H1 (cell line): ENCODE measurements at regions not wholly inside any gene's neighbourhood (a gene's known extent, or its start where the extent isn't known, plus 50 kb on each side); places are given as distances from the start of the nearest gene placed in this dataset.
A peak's percentile ranks its signal among the peaks of the same experiment; 100 is the strongest.

Experiments used
- CTCF ChIA-PET: fragments of 300-600 bp; sonication (Branson Sonifier 250); formaldehyde crosslinking; loops from one replicate; lab custom pipeline; 2021; ENCODE audit not compliant: partially characterized antibody; lab: Charles Lee
- POLR2A ChIA-PET: fragments of 300-600 bp; sonication (Branson Sonifier 250); formaldehyde crosslinking; loops from one replicate; lab custom pipeline; 2021; ENCODE audit warnings: inconsistent platforms; ENCODE audit not compliant: partially characterized antibody; lab: Charles Lee
- DNase-seq, 2 experiments: peaks; one replicate each; pipeline versions ENCODE4 v3.0.0 to v3.0.0-alpha.2; 2010 to 2022; ENCODE audit warnings: low spot score in 2 of 2, low read depth in 1 of 2, mixed read lengths in 1 of 2
- FAIRE-seq: peaks from 2 replicates; lab custom pipeline; 2011; peaks lifted over from hg19 to GRCh38; lab: Jason Lieb, UNC
- H2AFZ ChIP-seq: 2 replicates; pipeline ENCODE4 v1.8.1; 2012; ENCODE audit warnings: low read length, inconsistent platforms
- H2AK5ac ChIP-seq: 2 replicates; pipeline ENCODE4 v1.6.1; 2013; ENCODE audit warnings: low read depth, low read length
- H2BK120ac ChIP-seq: replicated peaks from 2 replicates; pipeline ENCODE3; 2013; ENCODE audit warnings: low read depth, low read length, inconsistent platforms
- H2BK12ac ChIP-seq: 2 replicates; pipeline ENCODE4 v1.6.1; 2013; ENCODE audit warnings: low read depth, low read length
- H2BK15ac ChIP-seq: 2 replicates; pipeline ENCODE4 v1.6.1; 2013; ENCODE audit warnings: low read length
- H2BK20ac ChIP-seq: 2 replicates; pipeline ENCODE4 v1.6.1; 2013; ENCODE audit warnings: low read length
- H2BK5ac ChIP-seq: 2 replicates; pipeline ENCODE4 v1.6.1; 2013; ENCODE audit warnings: low read depth, low read length
- H3K14ac ChIP-seq: 2 replicates; pipeline ENCODE4 v1.6.1; 2013; ENCODE audit warnings: inconsistent platforms; ENCODE audit not compliant: insufficient read length
- H3K18ac ChIP-seq: 2 replicates; pipeline ENCODE4 v1.6.1; 2013; ENCODE audit warnings: low read length; ENCODE audit errors: extremely low read depth
- H3K23ac ChIP-seq: 2 replicates; pipeline ENCODE4 v1.6.1; 2013; ENCODE audit warnings: inconsistent platforms; ENCODE audit not compliant: insufficient read length
- H3K23me2 ChIP-seq: 2 replicates; pipeline ENCODE4 v1.6.1; 2013; ENCODE audit warnings: low read depth, low read length
- H3K27ac ChIP-seq: 2 replicates; pipeline ENCODE4 v1.6.1; 2011; ENCODE audit warnings: low read depth, low read length, inconsistent platforms
- H3K27me3 ChIP-seq, 4 experiments: replicated peaks in 1 of 4; 1 replicate in 1 of 4; 2 replicates in 3 of 4; pipeline versions ENCODE4 v1.6.1 to v1.8.1; 2011 to 2013; ENCODE audit warnings: low read length in 3 of 4, mild to moderate bottlenecking in 3 of 4, inconsistent platforms in 2 of 4, mixed read lengths in 2 of 4, moderate library complexity in 1 of 4; ENCODE audit not compliant: control insufficient read depth in 3 of 4, insufficient read depth in 3 of 4; ENCODE audit errors: extremely low read depth in 1 of 4
- H3K36me3 ChIP-seq, 4 experiments: 2 replicates each; pipeline versions ENCODE4 v1.6.1 to v1.8.1; 2011 to 2013; ENCODE audit warnings: mild to moderate bottlenecking in 4 of 4, low read length in 3 of 4, moderate library complexity in 2 of 4, control low read depth in 1 of 4, inconsistent platforms in 1 of 4; ENCODE audit not compliant: insufficient read depth in 4 of 4, control insufficient read depth in 2 of 4
- H3K4ac ChIP-seq: replicated peaks from 2 replicates; pipeline ENCODE3; 2013; ENCODE audit warnings: low read length, low read depth, mixed read lengths, inconsistent platforms; ENCODE audit not compliant: insufficient read length
- H3K4me1 ChIP-seq, 4 experiments: replicated peaks in 1 of 4; 1 replicate in 1 of 4; 2 replicates in 3 of 4; pipeline versions ENCODE4 v1.6.1 to v1.8.1; 2011 to 2013; ENCODE audit warnings: low read length in 3 of 4, inconsistent platforms in 2 of 4, mixed read lengths in 1 of 4; ENCODE audit not compliant: insufficient read depth in 4 of 4, control insufficient read depth in 3 of 4
- H3K4me2 ChIP-seq, 2 experiments: 2 replicates each; pipeline versions ENCODE4 v1.6.1 to v1.8.1; 2011 to 2013; ENCODE audit warnings: low read depth in 2 of 2, low read length in 2 of 2, control low read depth in 1 of 2, inconsistent platforms in 1 of 2, mild to moderate bottlenecking in 1 of 2; ENCODE audit not compliant: insufficient read depth in 1 of 2
- H3K4me3 ChIP-seq, 4 experiments: fragments of 200-600, 300-600 bp in 1 of 4; sonication (generic), shearing (Covaris generic), sonication (Bioruptor Twin) in 1 of 4; 2 replicates each; pipeline versions ENCODE4 v1.5.1 to v1.8.1; 2011 to 2016; ENCODE audit warnings: low read length in 4 of 4, low read depth in 3 of 4, control low read depth in 2 of 4, inconsistent platforms in 2 of 4, mild to moderate bottlenecking in 2 of 4, mixed read lengths in 1 of 4, moderate library complexity in 1 of 4; ENCODE audit not compliant: insufficient read depth in 2 of 4; ENCODE audit errors: extremely low read depth in 1 of 4
- H3K56ac ChIP-seq: replicated peaks from 2 replicates; pipeline ENCODE3; 2013; ENCODE audit warnings: low read depth, mild to moderate bottlenecking, mixed read lengths, low read length, inconsistent platforms; ENCODE audit not compliant: insufficient read length
- H3K79me1 ChIP-seq: 2 replicates; pipeline ENCODE4 v1.6.1; 2013; ENCODE audit warnings: low read depth, low read length, control low read depth
- H3K79me2 ChIP-seq, 2 experiments: 2 replicates each; pipeline versions ENCODE4 v1.6.1 to v1.8.1; 2012 to 2013; ENCODE audit warnings: low read length in 2 of 2, mild to moderate bottlenecking in 2 of 2, inconsistent platforms in 1 of 2; ENCODE audit not compliant: insufficient read depth in 2 of 2, control insufficient read depth in 1 of 2
- H3K9ac ChIP-seq, 4 experiments: replicated peaks in 1 of 4; 1 replicate in 1 of 4; 2 replicates in 3 of 4; pipeline versions ENCODE4 v1.6.1 to v1.8.1; 2011 to 2013; ENCODE audit warnings: low read depth in 3 of 4, low read length in 3 of 4, control low read depth in 2 of 4, mild to moderate bottlenecking in 2 of 4, moderate library complexity in 2 of 4, inconsistent platforms in 1 of 4; ENCODE audit errors: extremely low read depth in 1 of 4
- H3K9me3 ChIP-seq, 2 experiments: 2 replicates each; pipeline versions ENCODE4 v1.6.1 to v1.8.1; 2012 to 2013; ENCODE audit warnings: mild to moderate bottlenecking in 2 of 2, moderate library complexity in 2 of 2, control low read depth in 1 of 2, inconsistent platforms in 1 of 2, low read depth in 1 of 2, low read length in 1 of 2, mixed read lengths in 1 of 2; ENCODE audit not compliant: insufficient read depth in 2 of 2
- H4K20me1 ChIP-seq, 2 experiments: replicated peaks in 1 of 2; 2 replicates each; pipeline versions ENCODE3 to v1.8.1; 2011 to 2013; ENCODE audit warnings: inconsistent platforms in 2 of 2, low read length in 2 of 2, mild to moderate bottlenecking in 1 of 2; ENCODE audit not compliant: insufficient read depth in 2 of 2, control insufficient read depth in 1 of 2
- H4K5ac ChIP-seq: 2 replicates; pipeline ENCODE4 v1.6.1; 2013; ENCODE audit warnings: low read length, low read depth, mixed read lengths, inconsistent platforms; ENCODE audit not compliant: insufficient read length
- H4K8ac ChIP-seq: 2 replicates; pipeline ENCODE4 v1.8.0; 2013; ENCODE audit warnings: mild to moderate bottlenecking, moderate library complexity, low read length, inconsistent platforms; ENCODE audit not compliant: insufficient read depth; ENCODE audit errors: extremely low read depth
- H4K91ac ChIP-seq: replicated peaks from 2 replicates; pipeline ENCODE3; 2013; ENCODE audit warnings: low read length, mixed read lengths, inconsistent platforms; ENCODE audit not compliant: insufficient read length
- CEBPB ChIP-seq: IDR thresholded peaks from 2 replicates; pipeline ENCODE4 v1.6.1; 2012; ENCODE audit warnings: low read depth, low read length
- MAFK ChIP-seq: IDR thresholded peaks from 2 replicates; pipeline ENCODE4 v1.6.1; 2012; ENCODE audit warnings: low read depth, mild to moderate bottlenecking, improper control_type of control experiment, low read length
- RXRA ChIP-seq: IDR thresholded peaks from 2 replicates; pipeline ENCODE4 v1.6.1; 2011; ENCODE audit warnings: low read depth, mild to moderate bottlenecking, low read length, moderate library complexity; ENCODE audit not compliant: insufficient read depth
- SP1 ChIP-seq: IDR thresholded peaks from 2 replicates; pipeline ENCODE4 v1.6.1; 2011; ENCODE audit warnings: low read depth, low read length
- SP2 ChIP-seq: IDR thresholded peaks from 2 replicates; pipeline ENCODE4 v1.6.1; 2012; ENCODE audit warnings: mild to moderate bottlenecking, low read length, inconsistent platforms
- SRF ChIP-seq: IDR thresholded peaks from 2 replicates; pipeline ENCODE4 v1.6.1; 2011; ENCODE audit warnings: mild to moderate bottlenecking, low read depth, low read length, moderate library complexity
- TEAD4 ChIP-seq: IDR thresholded peaks from 2 replicates; pipeline ENCODE4 v1.6.1; 2012; ENCODE audit warnings: low read depth, low read length, inconsistent platforms, mixed read lengths
- WGBS, 2 experiments: shearing (Covaris generic) in 1 of 2; methylation state at CpG; one replicate each; pipeline versions ENCODE4 v1.1.6 to v1.1.7; 2013 to 2015; ENCODE audit warnings: low lambda C conversion rate in 2 of 2, mixed read lengths in 2 of 2, inconsistent platforms in 1 of 2, low coverage in 1 of 2, missing lambda C conversion rate in 1 of 2; ENCODE audit not compliant: insufficient replicate concordance in 2 of 2, insufficient coverage in 1 of 2, insufficient read length in 1 of 2; ENCODE audit errors: extremely low coverage in 1 of 2, missing lambda C conversion rate in 1 of 2; 5-methylcytosine and 5-hydroxymethylcytosine counted together

GRCh38 chr4:151912632-151913031 is 151.8 kb upstream of the GATB start:
- H3K36me3 ChIP-seq, result no peaks in the 10 kb centered on the region
- no peak overlapping the region for H2BK15ac ChIP-seq
- 69% methylated on average over 4 of the region's 6 CpGs; no CpG with 5 or more reads in 1 of the 2 experiments for WGBS, 2 experiments
- no peak overlapping the region for H2BK120ac ChIP-seq
- no peaks in the 10 kb centered on the region for H3K79me1 ChIP-seq
- CTCF ChIA-PET, result interaction anchor here (1.3 to 2.9 kb wide), 2 partner anchors 10 to 133 kb away, joined by 4 to 8 read pairs; no protein-coding TSS in a partner anchor
- no peaks in the 10 kb centered on the region for H3K79me2 ChIP-seq
- H4K20me1 ChIP-seq, result no peaks in the 10 kb centered on the region
- FAIRE-seq (no peak), DNase-seq (no peak)
- H2BK20ac ChIP-seq, result no peak overlapping the region
- H2BK12ac ChIP-seq, result no peak overlapping the region
- H3K4me1 ChIP-seq, result peaks cover 0 to 2% (median under 1%) of the 10 kb centered on the region in 4 experiments; a peak in 3 of 7 replicates
- no peak overlapping the region for H3K14ac ChIP-seq
- POLR2A ChIA-PET, result interaction anchor here (0.6 to 0.8 kb wide), 3 partner anchors 226 to 1539 kb away, joined by 3 read pairs; no protein-coding TSS in a partner anchor
- H3K27ac ChIP-seq, result no peak overlapping the region
- no peaks in the 10 kb centered on the region for H3K23me2 ChIP-seq
- H3K4ac ChIP-seq, result no peak overlapping the region
- TF ChIP-seq MAFK, result no peak
- TF ChIP-seq SRF, result no peak
- no peak for TF ChIP-seq SP1
- no peak for TF ChIP-seq CEBPB
- TF ChIP-seq RXRA, result 0 out of 2 replicates have a peak, but pooled peaks have one; percentile 11
- no peak for TF ChIP-seq SP2
- no peak for TF ChIP-seq TEAD4
- TF ChIP-seq, all 59 proteins: peak for 1
- H2BK5ac ChIP-seq, result no peak overlapping the region
- H3K4me3 ChIP-seq, result no peak overlapping the region
- H3K18ac ChIP-seq, result no peak overlapping the region
- no peak overlapping the region for H4K8ac ChIP-seq
- H3K9ac ChIP-seq, result no peak overlapping the region
- H4K91ac ChIP-seq, result no peak overlapping the region
- no peak overlapping the region for H3K4me2 ChIP-seq
- H3K23ac ChIP-seq, result no peak overlapping the region
- no peaks in the 10 kb centered on the region for H3K9me3 ChIP-seq
- no peak overlapping the region for H2AK5ac ChIP-seq
- no peak overlapping the region for H2AFZ ChIP-seq
- no peaks in the 10 kb centered on the region for H3K27me3 ChIP-seq
- H4K5ac ChIP-seq, result no peak overlapping the region
- no peak overlapping the region for H3K56ac ChIP-seq
